HG02884 (cell line): ENCODE measurements at regions not wholly inside any gene's neighbourhood (a gene's known extent, or its start where the extent isn't known, plus 50 kb on each side); places are given as distances from the start of the nearest gene placed in this dataset.

Source experiments
- ATAC-seq: cut with Tn5 transposase; IDR thresholded peaks from one replicate; pipeline ENCODE4 v1.9.1; 2021; ENCODE audit warnings: mild to moderate bottlenecking, moderate library complexity; ENCODE audit not compliant: unreplicated experiment

GRCh38 chr6:117076076-117076475 is 189.3 kb upstream of the VGLL2 start:
- ATAC-seq = no peak

DNA sequence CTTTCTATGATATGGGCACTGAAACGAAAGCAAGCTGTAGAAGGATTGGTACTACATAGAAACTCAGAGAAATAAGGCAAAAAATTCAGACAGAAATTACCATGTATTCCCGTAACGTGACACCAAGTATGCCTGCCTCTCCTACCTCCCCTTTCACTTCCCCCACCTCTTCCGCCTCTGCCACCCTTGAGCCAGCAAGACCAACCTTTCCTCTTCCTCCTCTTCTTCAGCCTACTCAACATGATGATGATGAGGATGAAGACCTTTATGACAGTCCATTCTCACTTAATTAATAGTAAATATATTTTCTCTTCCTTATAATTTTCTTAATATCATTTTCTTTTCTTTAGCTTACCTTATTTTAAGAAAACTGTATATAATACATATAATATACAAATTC is 188.1 kb upstream of the VGLL2 start:
- no peak for ATAC-seq

DNA sequence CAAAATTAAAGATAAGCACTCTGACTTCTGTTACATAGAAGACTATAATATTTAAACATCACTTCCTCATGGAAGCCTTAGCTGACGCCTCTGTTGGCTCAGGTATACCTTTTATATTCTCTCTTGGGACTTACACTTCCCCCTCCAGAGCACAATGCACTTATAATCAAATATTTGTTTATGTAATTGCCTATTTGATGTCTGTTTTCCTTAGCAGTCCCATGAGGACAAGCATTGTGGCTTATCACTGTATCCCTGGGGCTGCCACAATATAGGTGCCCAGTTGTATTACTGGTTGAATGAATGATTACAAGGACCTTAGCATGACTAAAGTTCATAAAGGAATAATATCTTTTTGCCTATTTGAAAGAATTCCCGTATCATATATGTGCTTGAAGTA is 186.7 kb upstream of the VGLL2 start:
- no peak for ATAC-seq

DNA sequence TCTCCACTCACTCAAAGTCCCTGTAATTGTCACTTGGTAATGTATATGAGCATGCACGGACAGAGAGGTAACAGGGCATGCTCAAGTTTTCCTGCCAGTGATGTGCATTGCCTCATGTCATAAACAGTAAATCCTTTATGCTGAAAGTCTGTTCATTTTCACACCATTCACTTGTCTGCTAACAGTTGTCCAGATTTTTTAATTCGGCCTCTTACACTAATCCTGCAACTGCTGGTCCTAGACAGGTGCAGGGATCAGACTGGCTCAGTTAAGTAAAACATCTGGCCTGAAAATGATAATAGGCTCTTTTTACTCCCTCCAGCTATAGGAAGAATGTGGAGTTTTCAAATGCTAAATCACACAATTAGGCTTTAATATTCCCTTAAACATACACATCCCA is 185.4 kb upstream of the VGLL2 start:
- no peak for ATAC-seq

GRCh38 chr6:117089604-117090003 is 175.8 kb upstream of the VGLL2 start:
- no peak for ATAC-seq

DNA sequence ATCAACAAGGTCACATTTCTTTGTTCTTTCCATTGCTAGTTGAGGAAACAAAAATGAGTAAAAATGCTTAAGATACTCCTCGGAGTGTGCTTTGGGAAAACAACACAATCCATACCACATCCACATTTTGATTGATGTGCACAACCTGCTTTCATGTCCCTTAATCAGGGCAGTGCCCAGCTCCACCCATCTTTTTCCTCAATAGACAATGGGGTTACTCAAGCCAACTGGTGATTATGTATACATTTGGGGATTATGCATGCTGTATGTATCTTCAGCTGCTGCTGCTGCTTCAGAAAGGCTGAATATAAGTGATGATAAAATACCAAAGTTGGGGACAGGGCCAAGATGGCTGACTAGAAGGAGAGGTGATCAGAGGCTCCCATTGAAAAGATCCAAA is 155.2 kb upstream of the VGLL2 start:
- ATAC-seq = no peak

GRCh38 chr6:117110737-117111136 is 154.6 kb upstream of the VGLL2 start:
- no peak for ATAC-seq

DNA sequence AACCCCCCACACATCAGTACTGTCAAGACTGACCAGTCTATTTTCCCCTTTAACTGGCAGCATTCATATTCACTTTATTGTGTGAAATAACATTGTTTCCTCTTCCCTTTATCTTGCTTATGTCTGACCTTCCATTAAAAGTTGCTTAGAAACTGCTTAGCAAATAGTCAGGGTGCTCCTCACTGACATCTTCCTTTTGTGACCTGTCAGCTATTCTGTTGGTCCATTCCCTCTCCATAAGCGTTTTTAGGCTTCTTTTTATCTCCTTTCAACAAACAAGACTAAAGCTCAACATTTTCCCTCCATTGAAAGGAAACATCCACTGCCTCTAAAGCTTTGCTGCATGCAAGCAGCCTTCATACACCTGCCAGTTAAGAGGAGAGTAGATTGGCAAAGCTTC is 147.7 kb upstream of the VGLL2 start:
- ATAC-seq = no peak

DNA sequence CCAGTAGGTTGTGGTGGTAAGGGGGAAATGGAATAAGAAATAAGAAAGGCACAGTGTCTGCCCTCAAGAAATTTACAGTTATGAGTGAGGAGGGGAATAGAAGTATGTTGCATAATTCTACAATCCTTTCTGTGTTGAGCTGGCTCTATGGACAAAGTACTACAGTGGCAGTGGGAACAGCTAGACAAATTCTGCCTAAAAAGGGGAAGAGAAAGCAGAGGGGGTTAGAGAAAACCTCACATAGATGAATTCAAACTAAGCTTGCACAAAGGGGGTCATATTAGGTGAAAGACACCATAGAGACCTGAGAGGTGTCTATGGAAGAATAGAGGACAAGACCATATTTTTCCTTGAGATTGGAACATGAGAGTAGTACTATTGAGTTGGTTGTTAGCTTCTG is 146.9 kb upstream of the VGLL2 start:
- ATAC-seq = no peak

- ATAC-seq = no peak
These were observed 139.1 kb upstream of the VGLL2 start for GRCh38 chr6:117126213-117126612.

- no peak for ATAC-seq
These were observed 137.3 kb upstream of the VGLL2 start for GRCh38 chr6:117128052-117128451.

- no peak for ATAC-seq
These were observed 135.2 kb upstream of the VGLL2 start for GRCh38 chr6:117130125-117130524.

GRCh38 chr6:117136702-117137101 is 128.7 kb upstream of the VGLL2 start:
- ATAC-seq = no peak

- no peak for ATAC-seq
These were observed 127.6 kb upstream of the VGLL2 start for GRCh38 chr6:117137711-117138110.

DNA sequence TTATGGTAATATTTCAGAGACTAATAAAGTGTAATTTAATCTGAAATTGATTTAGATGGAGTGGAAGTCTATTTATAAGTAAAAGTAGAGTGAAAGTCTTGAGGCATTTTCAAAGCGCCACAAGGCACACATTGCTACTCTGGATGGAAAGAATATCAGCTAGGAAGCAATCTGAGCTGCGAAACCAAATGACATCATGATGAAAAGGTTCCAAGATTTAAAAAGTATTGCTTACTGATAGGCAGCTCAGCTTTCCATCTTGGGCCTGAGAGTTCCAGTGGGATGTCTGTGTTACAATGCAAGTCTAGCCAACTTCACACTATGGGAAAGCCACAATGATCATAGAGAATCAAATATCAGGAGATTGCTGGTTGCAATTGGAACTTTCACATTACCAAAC is 126.9 kb upstream of the VGLL2 start:
- ATAC-seq = no peak

DNA sequence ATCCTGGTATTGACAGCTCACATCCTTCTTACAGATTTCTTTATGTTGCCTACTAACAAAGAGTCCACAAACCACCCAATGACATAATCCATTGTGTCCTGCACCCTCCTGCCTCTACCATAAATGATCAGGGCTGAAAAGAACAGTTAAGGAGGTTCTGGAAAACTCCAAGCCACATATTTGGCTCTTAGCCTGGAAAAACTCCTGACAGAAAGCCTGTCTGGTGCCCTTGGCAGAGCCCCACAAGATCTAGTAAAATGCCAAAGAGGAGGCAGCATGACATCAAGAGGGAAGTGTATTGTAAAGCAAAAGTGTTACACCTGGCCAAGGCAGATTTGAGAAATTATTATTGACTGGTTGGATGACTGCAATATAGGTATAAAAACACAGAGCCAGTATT is 126.4 kb upstream of the VGLL2 start:
- ATAC-seq = no peak

GRCh38 chr6:117142142-117142541 is 123.2 kb upstream of the VGLL2 start:
- ATAC-seq = no peak

DNA sequence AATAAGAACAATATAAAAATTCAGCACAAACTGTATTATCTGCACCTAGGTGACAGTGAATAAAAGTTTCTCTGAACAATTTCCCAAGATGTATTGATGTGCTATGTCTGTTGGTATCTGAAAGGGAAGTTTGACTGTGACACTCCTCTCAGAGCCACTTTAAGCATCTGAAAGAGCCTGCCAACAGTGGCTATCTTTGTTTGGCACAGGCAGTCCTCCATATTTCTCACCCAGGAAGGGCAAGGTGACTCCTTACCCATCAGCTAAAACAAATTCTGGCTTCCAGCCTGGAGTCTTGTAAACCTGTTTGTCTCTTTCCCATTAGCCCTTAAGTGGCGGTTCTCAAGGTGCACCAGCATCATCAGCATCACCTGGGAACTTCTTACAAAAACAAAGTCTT is 122.4 kb upstream of the VGLL2 start:
- no peak for ATAC-seq

DNA sequence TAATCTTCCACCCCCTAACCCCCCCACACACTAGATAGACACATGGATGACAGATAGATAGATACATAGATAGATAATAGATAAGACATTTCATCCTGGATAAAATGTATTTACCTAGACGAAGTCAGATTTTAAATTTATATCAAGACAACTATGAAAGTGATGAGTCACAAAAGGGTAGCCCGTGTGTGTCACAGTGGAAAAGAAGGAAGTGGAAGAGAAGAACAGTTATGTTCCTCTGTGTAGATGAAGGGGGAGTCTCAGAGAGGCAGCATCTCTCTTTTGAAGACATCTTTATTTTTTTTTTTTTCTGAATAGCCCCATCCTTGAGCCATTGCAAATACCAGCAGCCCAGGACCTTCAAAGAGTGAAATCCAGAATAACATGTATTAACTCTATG is 121.7 kb upstream of the VGLL2 start:
- no peak for ATAC-seq

DNA sequence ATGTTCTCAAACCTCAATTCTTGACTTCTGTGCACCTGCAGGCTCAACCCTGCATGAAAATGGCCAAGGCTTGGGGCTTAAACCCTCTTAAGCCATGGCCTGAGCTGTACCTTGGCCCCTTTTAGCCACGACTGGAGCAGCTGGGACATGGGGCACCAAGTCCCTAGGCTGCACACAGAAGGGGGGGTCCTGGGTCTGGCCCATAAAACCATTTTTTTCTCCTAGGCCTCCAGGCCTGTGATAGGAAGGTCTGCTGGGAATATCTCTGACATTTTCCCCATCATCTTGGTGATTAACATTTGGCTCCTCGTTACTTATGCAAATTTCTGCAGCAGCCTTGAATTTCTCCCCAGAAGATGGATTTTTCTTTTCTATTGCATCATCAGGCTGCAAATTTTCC is 119.4 kb upstream of the VGLL2 start:
- ATAC-seq = no peak

DNA sequence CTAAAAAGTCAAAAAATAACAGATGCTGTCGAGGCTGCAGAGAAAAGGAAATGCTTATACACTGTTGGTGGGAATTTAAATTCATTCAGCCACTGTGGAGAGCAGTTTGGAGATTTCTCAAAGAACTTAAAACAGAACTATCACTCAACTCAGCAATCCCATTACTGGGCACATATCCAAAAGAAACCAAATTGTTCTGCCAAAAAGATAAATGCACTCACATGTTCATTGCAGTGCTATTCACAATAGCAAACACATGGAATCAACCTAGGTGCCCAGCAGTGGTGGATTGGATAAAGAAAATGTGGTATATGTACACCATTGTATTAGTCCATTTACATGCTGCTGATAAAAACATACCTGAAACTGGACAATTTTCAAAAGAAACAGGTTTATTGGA is 116.0 kb upstream of the VGLL2 start:
- ATAC-seq = no peak

DNA sequence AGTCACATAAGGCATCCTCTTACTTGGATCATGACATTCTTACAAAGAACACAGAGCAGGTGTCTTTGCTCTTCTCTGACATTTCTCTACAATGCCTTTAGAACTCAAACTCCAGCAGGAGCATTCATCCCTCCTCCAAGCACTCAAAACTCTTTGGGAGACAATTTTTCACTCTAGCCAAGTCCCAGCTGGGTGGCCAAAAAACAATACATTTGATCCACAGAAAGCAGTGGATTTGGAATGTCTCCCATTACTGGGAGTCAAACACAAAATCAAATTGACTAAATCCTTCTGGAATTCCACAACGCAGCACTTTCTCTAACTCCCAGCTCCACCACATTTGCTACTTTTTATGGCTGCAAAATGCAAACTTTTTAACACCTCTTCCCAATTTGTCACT is 108.6 kb upstream of the VGLL2 start:
- no peak for ATAC-seq

GRCh38 chr6:117157448-117157847 is 107.9 kb upstream of the VGLL2 start:
- no peak for ATAC-seq

DNA sequence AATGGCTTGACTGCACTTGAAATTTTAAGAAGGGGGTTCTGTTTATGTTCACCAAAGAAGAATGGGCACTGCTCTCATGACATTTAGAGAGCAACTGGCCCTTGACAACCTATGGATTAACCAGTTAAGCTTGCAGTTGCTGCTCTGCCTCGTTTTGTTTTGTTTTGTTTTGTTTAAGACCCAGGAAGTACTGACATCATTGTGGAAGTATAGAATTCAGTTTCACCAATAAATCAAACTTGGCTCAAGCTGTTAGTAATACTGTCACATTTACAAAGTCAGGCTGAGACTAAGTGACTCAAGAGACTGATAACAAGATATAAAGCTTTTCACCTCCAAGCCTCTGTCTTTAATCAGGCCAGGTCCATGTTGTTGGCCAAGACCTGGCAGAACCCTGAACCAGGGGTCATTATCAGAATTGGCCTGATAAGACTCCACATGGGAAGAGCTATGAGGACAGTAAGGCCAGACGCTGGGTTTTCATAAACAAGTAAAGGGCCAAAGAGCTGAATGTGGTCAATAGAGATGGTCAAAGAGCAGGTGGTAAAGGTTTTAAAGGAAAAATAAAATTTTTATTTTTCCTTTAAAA is 99.4 kb upstream of the VGLL2 start:
- no peak for ATAC-seq
